SK-N-SH (cell line): ENCODE measurements at regions not wholly inside any gene's neighbourhood (a gene's known extent, or its start where the extent isn't known, plus 50 kb on each side); places are given as distances from the start of the nearest gene placed in this dataset.

Source experiments
- CTCF ChIP-seq: fragments of 200-600 bp; sonication (generic); IDR thresholded peaks from 2 replicates; pipeline ENCODE4 v1.6.1; 2017; ENCODE audit warnings: antibody characterized with exemption, mild to moderate bottlenecking, moderate library complexity
- EP300 ChIP-seq, 2 experiments: IDR thresholded peaks; 2 replicates each; pipeline versions ENCODE4 v1.4.0 to v1.6.1; 2012; ENCODE audit warnings: borderline replicate concordance in 1 of 2, low read depth in 1 of 2, low read length in 1 of 2
- EZH2phosphoT487 ChIP-seq: fragments of 200-600 bp; sonication (generic); IDR thresholded peaks from 2 replicates; pipeline ENCODE4 v1.6.1; 2017; ENCODE audit warnings: low read depth, mixed run types, mild to moderate bottlenecking, antibody characterized with exemption, moderate library complexity, borderline replicate concordance
- FOSL2 ChIP-seq: IDR thresholded peaks from 2 replicates; pipeline ENCODE4 v1.4.0; 2012; ENCODE audit warnings: low read depth, mild to moderate bottlenecking, moderate library complexity, borderline replicate concordance
- JUND ChIP-seq: IDR thresholded peaks from 2 replicates; pipeline ENCODE4 v1.4.0; 2012
- MAX ChIP-seq: IDR thresholded peaks from 2 replicates; pipeline ENCODE4 v1.4.0; 2012; ENCODE audit warnings: low read depth
- MXI1 ChIP-seq: IDR thresholded peaks from 2 replicates; pipeline ENCODE4 v1.6.1; 2012; ENCODE audit warnings: mild to moderate bottlenecking, low read depth, low read length, improper control_type of control experiment
- NRF1 ChIP-seq: IDR thresholded peaks from 2 replicates; pipeline ENCODE4 v1.6.1; 2012; ENCODE audit warnings: low read depth, mild to moderate bottlenecking, low read length
- SIN3A ChIP-seq: IDR thresholded peaks from 2 replicates; pipeline ENCODE4 v1.6.1; 2012; ENCODE audit warnings: low read depth, mild to moderate bottlenecking, low read length, moderate library complexity, borderline replicate concordance

GRCh38 chr12:60805364-60805763 is 1209.5 kb downstream of the SLC16A7 start:
- TF ChIP-seq EP300 (IDR thresholded peaks at IDR 0.05; ENCODE audit: borderline replicate concordance in 1 of 2, low read depth in 1 of 2, low read length in 1 of 2) = no peak
- no peak for TF ChIP-seq FOSL2
- no peak for TF ChIP-seq NRF1
- no peak for TF ChIP-seq CTCF
- TF ChIP-seq MAX = no peak
- no peak for TF ChIP-seq EZH2phosphoT487
- no peak for TF ChIP-seq SIN3A
- no peak for TF ChIP-seq MXI1
- TF ChIP-seq JUND = no peak
